HG02973 (cell line): ENCODE measurements at regions not wholly inside any gene's neighbourhood (a gene's known extent, or its start where the extent isn't known, plus 50 kb on each side); places are given as distances from the start of the nearest gene placed in this dataset.
"Not testable (repeated sequence)": the region's sequence is repeated elsewhere in the genome, so short reads cannot be mapped to it uniquely, and the experiment has no call there.

Experiments used
- ATAC-seq: cut with Tn5 transposase; IDR thresholded peaks from one replicate; pipeline ENCODE4 v1.9.1; 2021; ENCODE audit warnings: moderate library complexity; ENCODE audit not compliant: unreplicated experiment

DNA sequence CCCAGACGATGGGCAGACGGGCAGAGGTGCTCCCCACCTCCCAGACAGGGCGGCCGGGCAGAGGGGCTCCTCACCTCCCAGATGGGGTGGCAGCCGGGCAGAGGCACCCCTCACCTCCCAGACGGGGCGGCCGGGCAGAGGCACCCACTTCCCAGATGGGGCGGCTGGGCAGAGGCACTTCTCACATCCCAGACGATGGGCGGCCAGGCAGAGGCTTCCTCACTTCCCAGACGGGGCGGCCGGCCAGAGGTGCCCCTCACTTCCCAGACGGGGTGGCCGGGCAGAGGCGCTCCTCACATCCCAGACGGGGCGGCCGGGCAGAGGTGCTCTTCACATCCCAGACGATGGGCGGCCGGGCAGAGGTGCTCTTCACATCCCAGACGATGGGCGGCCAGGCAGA lies 96.6 kb downstream of the ABCC12 start:
- ATAC-seq: not testable (repeated sequence)

DNA sequence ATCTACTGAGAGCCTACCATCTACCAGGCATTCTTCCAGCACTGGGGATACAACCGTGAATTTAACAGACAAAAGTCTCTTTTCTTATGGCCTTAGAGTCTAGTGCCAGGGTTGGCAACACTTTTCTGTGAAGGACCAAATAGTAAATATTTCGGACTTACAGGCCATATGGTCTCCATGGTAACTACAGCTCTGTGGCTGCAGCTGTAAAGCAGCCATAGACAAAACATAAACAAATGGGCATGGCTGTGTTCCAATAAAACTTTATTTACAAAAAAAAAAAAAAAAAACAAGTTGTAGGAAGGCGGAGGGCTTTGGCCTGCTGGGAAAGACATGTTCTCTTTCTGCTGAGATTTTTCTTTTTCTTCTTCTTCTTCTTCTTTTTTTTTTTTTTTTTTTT lies 98.7 kb downstream of the ABCC12 start:
- ATAC-seq: no peak

DNA sequence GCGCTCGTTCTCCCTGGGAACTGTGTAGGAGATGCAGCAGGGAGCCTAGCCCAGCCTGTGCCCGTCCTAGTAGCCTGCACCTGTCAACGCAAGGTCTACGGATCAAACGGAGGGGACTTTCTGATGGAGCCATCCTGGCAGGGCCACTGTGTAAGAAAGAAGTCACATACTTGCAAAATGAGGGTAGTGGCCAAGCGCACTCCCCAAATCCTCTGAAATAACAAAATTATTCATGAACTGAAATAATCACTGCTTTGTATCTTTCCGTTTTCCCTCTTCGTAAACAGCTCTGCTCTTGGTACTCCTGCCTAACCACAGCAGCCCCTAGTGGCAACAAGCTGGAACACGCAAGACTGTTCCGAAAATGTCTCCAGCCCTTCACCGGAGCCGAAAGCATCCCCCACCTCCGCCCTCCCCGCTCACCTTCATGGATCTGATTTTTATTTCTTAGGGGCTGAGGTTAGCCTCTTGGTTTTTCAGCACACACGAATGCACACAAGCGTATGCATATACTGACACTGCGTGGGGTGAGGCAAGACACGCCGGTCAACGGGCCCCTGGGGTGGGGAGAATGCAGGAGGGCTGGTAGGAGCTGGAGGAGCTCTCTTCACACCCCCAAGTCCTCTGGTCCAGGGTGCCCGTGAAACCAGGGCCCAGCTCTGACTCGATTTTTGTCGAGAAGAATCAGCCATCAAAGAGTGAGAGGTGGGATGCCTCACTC lies 100.8 kb downstream of the ABCC12 start:
- no peak for ATAC-seq

DNA sequence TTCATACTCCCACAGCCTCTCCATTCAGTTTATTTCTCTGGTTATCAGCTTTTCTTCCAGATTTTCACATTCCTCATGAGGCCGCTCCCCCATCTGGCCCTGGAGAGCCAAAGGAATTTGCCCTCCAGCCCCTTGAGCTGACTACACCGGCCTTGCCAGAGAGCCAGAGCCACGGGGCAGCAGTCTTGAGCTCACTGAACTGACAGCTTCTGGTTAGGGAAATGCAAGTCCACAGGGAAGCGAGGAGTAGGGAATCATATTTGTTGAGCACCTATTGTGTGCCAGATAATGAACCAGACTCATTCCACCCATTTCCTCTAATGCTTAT lies 102.4 kb downstream of the ABCC12 start:
- ATAC-seq: no peak

DNA sequence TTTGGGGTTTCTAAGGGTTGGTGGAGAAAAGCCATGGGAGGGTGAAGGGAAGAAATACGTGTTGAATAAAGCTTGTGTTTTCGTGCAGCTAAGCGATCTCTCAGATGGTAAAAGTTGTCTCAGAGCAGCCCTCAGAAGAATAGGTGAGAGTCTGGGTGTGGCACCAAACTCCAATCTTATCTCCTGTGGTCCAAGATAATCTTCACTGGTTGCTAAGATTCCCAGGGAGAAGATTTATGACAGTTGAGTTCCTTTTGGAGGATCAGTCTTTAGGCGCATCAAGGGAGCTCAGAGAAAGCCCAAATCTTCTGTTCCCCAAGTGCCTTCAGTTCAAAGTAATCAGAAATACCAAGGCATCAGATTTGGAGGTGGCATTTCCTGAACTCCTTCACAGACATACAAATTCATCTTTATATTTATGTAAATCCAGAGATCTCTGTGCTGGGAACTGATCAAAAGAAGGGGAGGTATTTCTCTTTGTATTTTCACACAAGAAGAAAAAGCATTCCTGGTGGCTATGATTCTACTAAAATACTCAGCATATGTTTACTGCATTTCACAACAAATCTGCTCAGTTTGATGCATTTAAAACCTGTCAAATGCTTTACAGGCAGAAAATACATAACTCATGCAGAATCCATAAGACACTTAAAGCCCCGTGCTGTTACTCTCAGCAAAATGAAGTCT lies 102.9 kb downstream of the ABCC12 start:
- no peak for ATAC-seq

DNA sequence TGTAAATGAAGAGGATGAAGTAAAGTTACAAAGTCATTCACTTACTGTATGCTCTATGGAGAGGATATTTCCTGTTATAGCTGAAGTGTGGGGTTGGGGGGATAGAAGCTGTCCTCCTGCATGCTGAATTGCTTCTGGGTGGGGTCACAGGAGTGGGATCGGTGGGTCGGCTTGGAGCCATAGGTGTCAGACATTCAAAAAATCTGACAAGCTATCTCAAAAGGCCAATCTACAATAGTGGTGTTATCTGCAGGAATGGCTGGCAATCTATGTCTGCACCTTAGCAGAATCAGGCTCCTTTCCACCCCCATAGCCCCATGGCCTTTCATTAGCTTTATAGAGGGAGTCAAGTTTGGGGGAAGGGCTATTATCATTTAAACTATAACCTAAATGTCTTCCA lies 104.9 kb downstream of the ABCC12 start:
- ATAC-seq: no peak

DNA sequence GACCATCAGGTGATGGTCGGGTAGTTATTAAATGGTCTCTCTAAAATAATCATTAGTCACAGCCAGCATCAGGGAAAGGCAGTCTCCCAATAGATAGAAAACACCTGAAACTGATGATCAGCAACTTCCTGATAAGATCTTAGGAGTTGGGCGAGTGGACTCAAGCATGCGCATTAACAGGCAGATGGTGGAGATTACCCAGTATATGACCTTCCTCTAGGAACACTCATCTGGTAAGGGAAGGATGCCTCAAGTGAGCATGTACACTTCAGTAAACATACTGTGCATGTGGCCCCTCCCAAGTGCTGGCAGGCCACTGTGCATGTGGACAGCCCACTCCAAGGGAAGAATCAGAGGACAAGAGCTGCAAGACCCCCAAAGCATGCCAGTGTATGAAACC lies 105.9 kb downstream of the ABCC12 start:
- ATAC-seq: no peak

DNA sequence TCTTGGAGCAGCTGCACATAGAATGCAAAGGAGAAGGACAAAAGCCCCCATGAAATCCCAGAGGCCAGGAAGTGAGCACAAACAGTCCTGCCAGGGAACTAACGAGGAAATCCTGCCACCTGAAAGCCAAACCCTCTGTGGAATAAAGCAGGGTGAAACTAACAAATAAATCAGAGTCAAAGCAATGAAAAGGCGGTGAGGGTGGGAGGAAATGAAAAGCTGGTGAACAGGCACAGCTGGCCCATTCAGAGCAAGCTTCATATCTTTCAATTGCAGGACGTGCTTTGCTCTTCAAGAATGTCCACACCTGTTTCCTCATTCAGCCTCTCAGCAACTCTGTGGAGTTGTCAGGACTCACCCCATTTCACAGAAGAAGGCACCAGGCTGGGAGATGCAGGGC lies 108.1 kb downstream of the ABCC12 start:
- no peak for ATAC-seq

DNA sequence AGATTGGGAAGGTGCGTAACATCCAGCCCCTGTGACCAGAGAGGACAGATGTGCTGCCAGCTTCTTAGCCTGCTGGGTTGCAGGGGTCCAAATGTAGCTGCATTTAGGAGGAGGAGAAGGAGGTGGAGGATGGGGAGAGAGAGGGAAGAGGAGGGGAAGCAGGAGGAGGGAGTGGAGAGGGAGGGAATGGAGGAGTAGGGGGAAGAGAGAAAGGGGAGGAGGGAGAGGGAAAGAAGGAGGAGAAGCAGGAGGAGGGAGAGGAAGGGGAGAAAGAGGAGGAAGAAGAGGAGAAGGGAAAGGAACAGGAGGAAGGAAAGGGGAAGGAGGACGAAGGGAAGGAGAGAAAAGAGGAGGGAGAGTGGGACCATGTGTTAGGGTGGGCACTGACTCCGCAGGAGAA lies 108.6 kb downstream of the ABCC12 start:
- no peak for ATAC-seq

DNA sequence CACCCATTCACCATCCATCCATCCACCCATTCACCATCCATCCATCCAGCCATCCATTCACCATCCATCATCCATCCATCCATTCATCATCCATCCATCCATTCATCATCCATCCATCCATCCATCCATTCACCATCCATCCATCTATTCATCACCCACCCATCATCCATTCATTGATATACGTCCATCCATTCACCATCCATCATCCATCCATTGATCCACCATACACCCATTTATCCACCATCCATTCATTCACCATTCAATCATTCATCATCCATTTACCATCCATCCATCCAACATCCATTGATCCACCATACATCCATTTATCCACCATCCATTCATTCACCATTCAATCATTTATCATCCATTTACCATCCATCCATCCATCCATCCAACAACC lies 111.7 kb downstream of the ABCC12 start:
- no peak for ATAC-seq

DNA sequence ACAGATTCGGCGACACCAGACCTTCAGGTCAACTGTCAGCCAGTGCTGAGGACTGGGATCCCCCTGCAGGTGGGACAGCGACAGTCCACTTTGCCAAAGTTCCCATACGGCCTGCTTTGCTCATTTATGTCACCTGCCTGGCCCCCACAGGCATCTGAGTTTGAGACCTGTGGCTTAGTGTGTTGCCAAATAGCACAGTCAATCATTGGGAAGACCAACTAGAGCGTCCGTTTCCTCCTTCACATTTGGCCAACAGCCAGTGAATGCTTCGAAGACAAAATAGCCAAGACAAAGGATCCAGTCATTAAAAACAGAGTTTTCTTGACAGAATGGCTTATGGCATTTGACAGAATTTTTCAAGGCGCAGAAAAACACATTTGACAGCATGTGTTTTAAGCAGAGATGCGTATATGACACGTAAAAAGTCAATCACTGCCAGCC lies 113.8 kb downstream of the ABCC12 start:
- ATAC-seq: no peak

DNA sequence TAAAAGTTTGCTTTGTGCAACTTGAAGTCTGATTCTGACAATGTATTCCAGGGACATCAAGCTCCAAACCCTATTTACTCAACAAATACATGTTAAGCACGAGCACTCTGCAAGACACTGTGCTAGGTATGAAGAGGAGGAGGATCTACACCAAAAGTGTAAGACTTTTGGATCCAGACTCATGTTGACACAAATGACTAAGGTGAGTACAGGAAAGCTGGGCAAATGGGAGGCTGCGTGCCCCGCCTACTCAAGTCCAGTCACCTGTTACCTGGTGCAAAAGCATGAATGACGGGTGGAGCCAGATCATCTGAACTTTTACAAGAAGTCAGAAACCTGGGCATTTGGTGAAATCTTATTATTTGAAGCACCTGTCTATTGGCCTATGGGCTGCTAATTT lies 120.7 kb downstream of the ABCC12 start:
- ATAC-seq: no peak

DNA sequence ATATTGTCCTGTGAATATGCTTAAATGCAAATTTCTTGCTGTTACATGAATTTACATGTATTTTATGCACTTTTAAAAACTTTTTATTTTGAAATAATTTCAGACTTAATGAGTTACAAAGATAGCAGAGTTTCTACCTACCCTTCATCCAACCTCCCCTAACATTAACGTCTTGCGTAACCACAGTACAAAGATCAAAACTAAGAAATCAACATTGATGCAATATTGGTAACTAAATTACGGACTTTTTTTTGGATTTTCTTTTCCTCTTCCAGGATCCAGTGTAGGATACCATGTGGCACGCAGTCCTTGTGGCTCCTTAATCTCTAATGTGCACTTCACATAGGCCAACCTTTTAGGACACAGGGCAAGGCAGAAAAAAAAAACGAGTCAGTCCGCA lies 124.9 kb downstream of the ABCC12 start:
- ATAC-seq: no peak

DNA sequence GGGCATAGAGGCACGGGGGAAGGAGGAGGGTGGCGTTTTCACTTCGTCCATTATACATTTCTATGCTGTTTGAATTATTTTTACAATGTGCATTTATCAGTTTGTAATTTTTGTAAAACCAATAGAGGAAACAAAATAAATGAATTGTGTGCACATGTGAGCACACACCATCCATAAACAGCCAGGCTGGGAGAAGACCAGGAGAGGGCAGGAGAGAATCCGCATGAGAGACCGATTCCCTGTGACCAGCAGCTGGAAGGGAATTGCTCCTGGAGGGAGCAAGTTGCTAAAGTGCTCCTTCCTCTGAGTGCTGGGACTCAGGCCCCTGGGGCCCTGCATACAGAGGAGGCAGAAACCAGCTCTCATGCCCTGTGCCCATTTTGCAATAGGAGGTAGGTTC lies 126.0 kb downstream of the ABCC12 start:
- ATAC-seq: no peak

DNA sequence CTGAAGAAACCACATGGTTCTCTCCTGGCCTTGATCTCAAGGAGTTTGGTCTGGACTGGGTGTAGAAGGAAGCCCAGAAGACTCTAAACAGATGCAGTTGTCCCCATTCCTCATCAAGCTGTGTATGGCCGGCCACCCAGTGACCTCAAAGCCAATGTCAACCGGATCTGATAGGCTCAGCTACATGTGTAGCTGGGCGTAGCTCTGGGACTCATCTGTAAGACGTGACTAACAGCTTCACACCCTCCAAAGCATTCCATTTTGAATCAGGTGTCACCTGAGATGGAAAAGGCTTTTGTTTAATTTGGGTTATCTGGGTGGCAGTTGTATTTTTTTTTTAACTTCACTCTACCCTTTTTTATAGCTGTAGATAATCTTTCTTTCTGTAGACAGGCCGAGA lies 130.4 kb downstream of the ABCC12 start:
- no peak for ATAC-seq

DNA sequence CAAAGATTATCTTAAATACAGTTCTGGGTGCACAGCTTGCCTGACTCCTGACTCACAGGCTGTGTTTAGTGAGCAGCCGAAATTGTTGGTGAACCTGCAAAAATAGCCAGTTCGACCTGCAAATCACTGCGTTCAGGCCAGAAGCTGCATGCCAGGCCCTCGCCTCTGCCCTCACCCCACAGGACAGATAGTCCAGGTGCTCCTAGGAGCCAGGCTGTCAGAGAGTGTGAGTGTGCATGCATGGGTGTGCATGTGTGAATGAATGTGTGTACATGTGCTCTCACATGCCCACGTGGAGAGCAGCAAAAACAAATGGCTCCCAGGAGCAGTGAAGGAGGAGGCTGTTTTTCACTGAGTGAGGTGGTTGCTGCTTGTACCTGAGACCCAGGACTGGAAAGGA lies 131.8 kb downstream of the ABCC12 start:
- no peak for ATAC-seq

DNA sequence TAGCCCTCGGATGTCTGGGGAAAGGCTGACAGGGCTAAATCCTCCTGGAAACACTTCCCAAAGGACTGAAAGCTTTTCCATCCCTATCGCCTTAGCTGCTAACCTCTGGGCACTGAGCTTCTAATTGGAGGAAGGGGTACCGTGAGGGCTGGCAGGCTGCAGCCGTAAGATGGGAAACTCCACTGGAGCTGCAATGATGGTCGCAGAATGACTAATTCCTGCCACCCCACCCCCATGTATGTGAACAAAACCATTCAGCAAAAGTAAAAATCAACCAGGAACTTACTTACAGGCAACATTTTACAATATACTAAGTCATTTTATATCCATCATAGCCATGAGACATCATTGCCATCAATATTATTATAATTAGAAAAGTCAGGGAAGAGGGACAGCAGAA lies 133.3 kb downstream of the ABCC12 start:
- ATAC-seq: no peak

DNA sequence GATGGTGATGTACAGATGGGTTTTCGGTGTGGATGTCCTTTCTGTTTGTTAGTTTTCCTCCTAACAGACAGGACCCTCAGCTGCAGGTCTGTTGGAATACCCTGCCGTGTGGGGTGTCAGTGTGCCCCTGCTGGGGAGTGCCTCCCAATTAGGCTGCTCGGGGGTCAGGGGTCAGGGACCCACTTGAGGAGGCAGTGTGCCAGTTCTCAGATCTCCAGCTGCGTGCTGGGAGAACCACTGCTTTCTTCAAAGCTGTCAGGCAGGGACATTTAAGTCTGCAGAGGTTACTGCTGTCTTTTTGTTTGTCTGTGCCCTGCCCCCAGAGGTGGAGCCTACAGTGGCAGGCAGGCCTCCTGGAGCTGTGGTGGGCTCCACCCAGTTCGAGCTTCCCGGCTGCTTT lies 135.2 kb downstream of the ABCC12 start:
- not testable (repeated sequence) for ATAC-seq

DNA sequence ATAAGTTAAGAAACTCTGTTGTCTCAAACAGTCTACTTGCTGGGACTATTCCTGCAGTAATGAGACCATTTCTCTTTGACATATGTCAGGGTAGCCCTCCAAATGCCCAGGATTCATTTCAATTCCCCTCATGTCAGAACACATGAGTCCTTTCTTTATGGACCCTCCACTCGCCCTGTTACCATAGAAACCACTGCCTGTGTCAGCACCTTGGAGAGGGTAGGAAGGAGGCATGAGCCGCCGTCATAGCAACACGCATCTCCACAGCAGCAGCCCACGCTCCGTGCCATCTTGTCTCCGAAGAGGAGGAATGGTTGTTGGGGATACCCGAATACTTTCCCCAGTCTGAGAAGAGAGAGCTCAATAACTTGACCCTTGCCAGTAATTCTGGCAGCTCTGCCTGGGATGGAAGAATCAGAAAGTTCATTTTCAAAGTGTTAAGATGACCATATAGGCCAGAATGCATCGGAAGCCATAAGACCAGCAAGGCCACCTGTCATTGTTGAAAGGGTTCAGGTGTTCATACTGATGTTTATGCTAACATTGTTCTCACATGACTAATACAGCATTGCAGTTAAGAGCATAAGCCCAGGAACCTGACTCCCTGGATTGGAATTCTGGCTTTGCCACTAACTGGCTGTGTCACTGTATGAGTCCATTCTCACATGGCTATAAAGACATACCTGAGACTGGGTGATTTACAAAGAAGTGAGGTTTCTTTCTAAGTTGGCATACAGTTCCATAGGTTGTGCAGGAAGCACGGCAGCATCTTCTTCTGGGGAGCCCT lies 141.3 kb downstream of the ABCC12 start:
- no peak for ATAC-seq

DNA sequence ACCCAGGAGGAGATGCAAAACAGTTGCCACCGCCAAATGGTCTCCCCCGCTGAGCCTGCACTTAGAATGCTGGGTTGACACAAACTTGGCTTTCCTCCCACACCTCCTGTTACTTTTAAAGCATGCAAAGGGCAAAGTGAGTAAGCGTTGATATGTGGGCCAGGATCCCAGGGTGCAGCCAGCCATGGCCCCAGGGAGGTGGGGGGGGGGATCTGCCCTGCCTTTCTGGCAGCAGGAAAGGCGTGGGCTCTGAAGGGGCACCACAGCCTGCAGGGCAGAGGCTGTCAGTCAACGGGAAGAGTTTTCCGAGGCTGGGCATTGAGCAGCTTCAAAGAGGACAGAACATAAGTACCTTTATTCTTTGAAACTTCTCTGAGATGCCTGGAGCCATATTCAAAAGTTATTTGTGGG lies 142.3 kb downstream of the ABCC12 start:
- ATAC-seq: no peak

DNA sequence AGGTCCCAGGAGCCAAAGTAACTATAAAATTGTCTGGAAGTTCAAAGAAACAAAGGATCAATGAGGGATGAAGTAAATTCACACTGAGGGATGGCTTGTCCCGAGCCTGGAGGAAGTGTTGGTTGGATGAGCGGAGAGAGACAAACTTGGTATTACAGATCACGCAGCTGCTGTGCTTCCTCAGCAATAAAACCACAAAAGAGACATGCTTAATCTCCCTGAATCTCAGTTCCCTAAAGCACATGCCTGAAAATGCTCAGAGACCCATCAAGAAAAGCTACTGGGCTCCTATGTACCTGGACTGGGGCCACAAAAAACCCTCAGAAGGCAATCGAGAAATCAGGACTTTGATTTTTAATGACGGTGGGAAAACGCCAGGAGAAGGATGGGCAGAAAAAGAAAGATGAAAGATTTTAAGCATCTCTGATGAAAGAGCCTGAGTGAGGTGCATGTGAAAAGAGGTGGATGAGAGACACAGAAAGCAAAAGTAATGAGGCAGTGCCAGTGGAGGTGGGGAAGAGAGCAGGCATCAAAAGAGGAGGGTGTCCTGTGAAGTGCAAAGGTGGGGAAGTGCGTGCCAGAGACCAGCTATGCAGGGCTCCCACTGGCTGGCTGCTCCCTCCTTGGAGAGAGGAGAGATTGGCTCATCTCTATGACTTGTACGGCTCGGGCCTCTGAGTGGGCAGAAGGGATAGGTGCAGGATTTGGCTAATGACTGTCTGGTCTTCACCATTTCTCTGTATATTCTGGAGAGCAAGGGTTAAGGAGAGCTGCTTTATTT lies 143.7 kb downstream of the ABCC12 start:
- no peak for ATAC-seq
